ENCODE measurements at regions not wholly inside any gene's neighbourhood (a gene's known extent, or its start where the extent isn't known, plus 50 kb on each side); places are given as distances from the start of the nearest gene placed in this dataset.

DNA sequence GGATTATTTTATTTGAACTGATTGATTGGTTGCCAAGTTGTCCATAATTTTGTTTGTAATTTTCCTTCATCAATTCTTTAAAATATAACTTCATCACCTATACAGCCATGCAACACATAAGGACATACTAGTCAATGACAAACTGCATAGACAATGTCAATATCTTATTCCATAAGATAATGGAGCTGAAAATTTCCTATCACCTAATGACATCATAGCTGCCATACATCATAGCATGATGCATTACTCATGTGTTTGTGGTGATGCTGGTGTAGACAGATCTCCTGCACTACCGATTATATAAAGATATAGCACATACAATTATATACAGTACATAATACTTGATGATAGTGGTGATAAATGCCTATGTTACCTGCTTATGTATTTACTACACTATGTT, 369.8 kb upstream of the NT5C1B start:
- H3K36me3 ChIP-seq (ENCODE audit: control insufficient read depth, low read length) = no peaks in the 10 kb centered on the region
- H3K9me3 ChIP-seq (ENCODE audit: control insufficient read depth, insufficient read depth, low read length) = peaks cover 3% of the 10 kb centered on the region; the same call in 1 of the 2 replicates
- H3K27ac ChIP-seq (ENCODE audit: low read depth, low read length) = no peak overlapping the region
- H3K79me2 ChIP-seq (ENCODE audit: control insufficient read depth, low read length) = no peaks in the 10 kb centered on the region
- H3K4me3 ChIP-seq (ENCODE audit: low read length) = no peak overlapping the region
- H3K27me3 ChIP-seq (ENCODE audit: control insufficient read depth, low read length) = no peaks in the 10 kb centered on the region
- TF ChIP-seq EZH2phosphoT487 (IDR thresholded peaks at IDR 0.05; ENCODE audit: borderline replicate concordance, low read length) = no peak
- TF ChIP-seq, protein P1, sequence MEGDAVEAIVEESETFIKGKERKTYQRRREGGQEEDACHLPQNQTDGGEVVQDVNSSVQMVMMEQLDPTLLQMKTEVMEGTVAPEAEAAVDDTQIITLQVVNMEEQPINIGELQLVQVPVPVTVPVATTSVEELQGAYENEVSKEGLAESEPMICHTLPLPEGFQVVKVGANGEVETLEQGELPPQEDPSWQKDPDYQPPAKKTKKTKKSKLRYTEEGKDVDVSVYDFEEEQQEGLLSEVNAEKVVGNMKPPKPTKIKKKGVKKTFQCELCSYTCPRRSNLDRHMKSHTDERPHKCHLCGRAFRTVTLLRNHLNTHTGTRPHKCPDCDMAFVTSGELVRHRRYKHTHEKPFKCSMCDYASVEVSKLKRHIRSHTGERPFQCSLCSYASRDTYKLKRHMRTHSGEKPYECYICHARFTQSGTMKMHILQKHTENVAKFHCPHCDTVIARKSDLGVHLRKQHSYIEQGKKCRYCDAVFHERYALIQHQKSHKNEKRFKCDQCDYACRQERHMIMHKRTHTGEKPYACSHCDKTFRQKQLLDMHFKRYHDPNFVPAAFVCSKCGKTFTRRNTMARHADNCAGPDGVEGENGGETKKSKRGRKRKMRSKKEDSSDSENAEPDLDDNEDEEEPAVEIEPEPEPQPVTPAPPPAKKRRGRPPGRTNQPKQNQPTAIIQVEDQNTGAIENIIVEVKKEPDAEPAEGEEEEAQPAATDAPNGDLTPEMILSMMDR (IDR thresholded peaks at IDR 0.05; ENCODE audit: low read depth, low read length, poor library complexity, severe bottlenecking) = no peak
- H4K20me1 ChIP-seq (ENCODE audit: control insufficient read depth, insufficient read depth, low read depth, low read length) = no peaks in the 10 kb centered on the region
- H3K4me1 ChIP-seq (ENCODE audit: control insufficient read depth, low read length) = no peaks in the 10 kb centered on the region
- H3K4me2 ChIP-seq (ENCODE audit: low read length) = no peak overlapping the region
- no peaks in the 10 kb centered on the region for H3K9me2 ChIP-seq (replicated peaks; ENCODE audit: control insufficient read depth, low read length)
- H3F3A ChIP-seq (ENCODE audit: control insufficient read depth, insufficient read depth) = no peaks in the 10 kb centered on the region

DNA sequence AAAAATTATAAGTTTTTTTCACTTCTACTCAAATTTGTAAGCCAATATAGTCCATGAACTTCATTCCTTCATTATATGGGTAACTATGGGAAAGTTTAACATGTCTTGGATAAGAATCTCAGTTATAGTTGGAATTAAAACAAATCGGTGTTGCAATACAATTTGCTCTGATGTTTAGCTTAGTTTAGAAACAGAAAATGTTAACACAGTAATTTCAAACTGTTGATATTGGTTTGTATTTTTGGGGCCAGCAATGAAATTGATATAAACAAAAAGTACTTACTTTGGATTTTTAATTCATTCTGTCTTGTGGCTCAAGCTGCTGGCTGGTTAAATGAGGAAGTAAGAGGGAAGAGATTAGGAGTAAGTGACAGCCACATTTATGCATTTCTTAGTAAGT, 368.5 kb upstream of the NT5C1B start:
- no peak overlapping the region for H3K4me3 ChIP-seq (ENCODE audit: low read length)
- no peaks in the 10 kb centered on the region for H3K27me3 ChIP-seq (ENCODE audit: control insufficient read depth, low read length)
- TF ChIP-seq EZH2phosphoT487 (IDR thresholded peaks at IDR 0.05; ENCODE audit: borderline replicate concordance, low read length) = no peak
- TF ChIP-seq, protein P1 (IDR thresholded peaks at IDR 0.05; ENCODE audit: low read depth, low read length, poor library complexity, severe bottlenecking) = no peak
- no peak overlapping the region for H3K27ac ChIP-seq (ENCODE audit: low read depth, low read length)
- peaks cover 3% of the 10 kb centered on the region; the same call in 1 of the 2 replicates for H3K9me3 ChIP-seq (ENCODE audit: control insufficient read depth, insufficient read depth, low read length)
- no peaks in the 10 kb centered on the region for H4K20me1 ChIP-seq (ENCODE audit: control insufficient read depth, insufficient read depth, low read depth, low read length)
- H3F3A ChIP-seq (ENCODE audit: control insufficient read depth, insufficient read depth) = no peaks in the 10 kb centered on the region
- no peaks in the 10 kb centered on the region for H3K4me1 ChIP-seq (ENCODE audit: control insufficient read depth, low read length)
- H3K4me2 ChIP-seq (ENCODE audit: low read length) = no peak overlapping the region
- no peaks in the 10 kb centered on the region for H3K36me3 ChIP-seq (ENCODE audit: control insufficient read depth, low read length)
- no peaks in the 10 kb centered on the region for H3K9me2 ChIP-seq (replicated peaks; ENCODE audit: control insufficient read depth, low read length)
- no peaks in the 10 kb centered on the region for H3K79me2 ChIP-seq (ENCODE audit: control insufficient read depth, low read length)

DNA sequence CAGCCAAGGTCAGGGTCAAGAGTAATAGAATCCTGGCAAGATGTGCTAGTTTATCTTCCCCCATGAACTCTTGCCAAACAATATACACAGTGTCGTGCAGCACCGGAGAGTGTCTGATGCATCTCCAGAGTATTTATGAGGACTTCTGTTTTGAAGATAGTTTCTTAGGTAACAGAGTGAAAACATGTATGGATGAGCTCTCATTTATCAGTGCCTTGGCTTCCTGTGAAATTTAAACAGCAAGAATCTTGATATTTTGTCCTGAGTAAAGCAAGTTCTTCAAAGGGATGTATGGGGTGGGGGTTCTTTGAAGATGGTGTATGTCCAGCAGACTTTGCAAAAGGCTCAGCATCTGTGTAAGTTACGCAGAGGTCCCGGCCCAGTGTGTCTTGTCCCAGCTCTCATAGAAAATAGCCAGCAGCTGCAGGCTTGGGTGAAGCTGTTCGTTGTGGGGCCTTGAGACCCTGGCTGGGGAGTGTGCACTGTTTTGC, 361.0 kb upstream of the NT5C1B start:
- H3F3A ChIP-seq (ENCODE audit: control insufficient read depth, insufficient read depth) = no peaks in the 10 kb centered on the region
- H3K9me3 ChIP-seq (ENCODE audit: control insufficient read depth, insufficient read depth, low read length) = peaks cover 3% of the 10 kb centered on the region; the same call in 1 of the 2 replicates
- no peaks in the 10 kb centered on the region for H3K36me3 ChIP-seq (ENCODE audit: control insufficient read depth, low read length)
- no peak overlapping the region for H3K4me2 ChIP-seq (ENCODE audit: low read length)
- no peak for TF ChIP-seq EZH2phosphoT487 (IDR thresholded peaks at IDR 0.05; ENCODE audit: borderline replicate concordance, low read length)
- TF ChIP-seq, protein P1 (IDR thresholded peaks at IDR 0.05; ENCODE audit: low read depth, low read length, poor library complexity, severe bottlenecking) = no peak
- H3K4me3 ChIP-seq (ENCODE audit: low read length) = no peak overlapping the region
- H4K20me1 ChIP-seq (ENCODE audit: control insufficient read depth, insufficient read depth, low read depth, low read length) = no peaks in the 10 kb centered on the region
- no peaks in the 10 kb centered on the region for H3K27me3 ChIP-seq (ENCODE audit: control insufficient read depth, low read length)
- no peaks in the 10 kb centered on the region for H3K4me1 ChIP-seq (ENCODE audit: control insufficient read depth, low read length)
- no peak overlapping the region for H3K27ac ChIP-seq (ENCODE audit: low read depth, low read length)
- H3K9me2 ChIP-seq (replicated peaks; ENCODE audit: control insufficient read depth, low read length) = no peaks in the 10 kb centered on the region
- H3K79me2 ChIP-seq (ENCODE audit: control insufficient read depth, low read length) = no peaks in the 10 kb centered on the region

All from DOHH2 (cell line).